T47D (cell line): ENCODE measurements at regions not wholly inside any gene's neighbourhood (a gene's known extent, or its start where the extent isn't known, plus 50 kb on each side); places are given as distances from the start of the nearest gene placed in this dataset.

Experiments used
- DNase-seq, 2 experiments: peaks; one replicate each; pipeline versions ENCODE4 v3.0.0 to v3.0.0-alpha.2; 2011 to 2012; ENCODE audit warnings: low read depth in 1 of 2, low spot score in 1 of 2
- JUND ChIP-seq: IDR thresholded peaks from 2 replicates; pipeline ENCODE4 v1.6.1; 2012; ENCODE audit warnings: low read depth
- in situ Hi-C: cut with HindIII; loops from 2 replicates; pipeline ENCODE4 v1.10.0; 2016; ENCODE audit warnings: low sequenced_read_pairs, low pct_unique_long_range_greater_than_20kb

GRCh38 chr3:61438253-61439121 lies 122.9 kb upstream of the PTPRG start:
- no peak for TF ChIP-seq JUND
- in situ Hi-C loops: no loop called here
- DNase-seq: no peak

GRCh38 chr3:61439122-61439458 lies 122.3 kb upstream of the PTPRG start:
- DNase-seq: no peak
- no peak for TF ChIP-seq JUND
- in situ Hi-C loops: no loop called here

GRCh38 chr3:61442696-61443095 lies 118.7 kb upstream of the PTPRG start:
- in situ Hi-C loops: no loop called here
- DNase-seq: no peak
- no peak for TF ChIP-seq JUND

- in situ Hi-C loops: no loop called here
- DNase-seq: no peak
- TF ChIP-seq JUND: no peak
These were observed 117.5 kb upstream of the PTPRG start for GRCh38 chr3:61443886-61444285.

GRCh38 chr3:61444782-61445181 lies 116.6 kb upstream of the PTPRG start:
- no peak for TF ChIP-seq JUND
- no peak for DNase-seq
- in situ Hi-C loops: no loop called here

GRCh38 chr3:61445924-61446323 lies 115.4 kb upstream of the PTPRG start:
- no peak for DNase-seq
- in situ Hi-C loops: no loop called here
- TF ChIP-seq JUND: no peak

GRCh38 chr3:61446341-61446740 lies 115.0 kb upstream of the PTPRG start:
- in situ Hi-C loops: no loop called here
- no peak for DNase-seq
- no peak for TF ChIP-seq JUND

- no peak for DNase-seq
- in situ Hi-C loops: no loop called here
- no peak for TF ChIP-seq JUND
These were observed 113.0 kb upstream of the PTPRG start for GRCh38 chr3:61448378-61448777.

GRCh38 chr3:61449327-61450040 lies 111.9 kb upstream of the PTPRG start:
- no peak for DNase-seq
- no peak for TF ChIP-seq JUND
- in situ Hi-C loops: no loop called here

- no peak for TF ChIP-seq JUND
- no peak for DNase-seq
- in situ Hi-C loops: no loop called here
These were observed 110.5 kb upstream of the PTPRG start for GRCh38 chr3:61450866-61451265.

- no peak for TF ChIP-seq JUND
- DNase-seq: no peak
- in situ Hi-C loops: no loop called here
These were observed 109.5 kb upstream of the PTPRG start for GRCh38 chr3:61451841-61452240.

- DNase-seq: no peak
- in situ Hi-C loops: no loop called here
- no peak for TF ChIP-seq JUND
These were observed 108.8 kb upstream of the PTPRG start for GRCh38 chr3:61452535-61453090.

GRCh38 chr3:61454006-61454585 lies 107.3 kb upstream of the PTPRG start:
- no peak for TF ChIP-seq JUND
- no peak for DNase-seq
- in situ Hi-C loops: no loop called here
